Breast epithelium (tissue), 3 donors: ENCODE measurements at regions not wholly inside any gene's neighbourhood (a gene's known extent, or its start where the extent isn't known, plus 50 kb on each side); places are given as distances from the start of the nearest gene placed in this dataset.

Experiments
- CTCF ChIP-seq, 3 donors: fragments of 450-650 bp; IDR thresholded peaks; one replicate each; pipeline ENCODE4 v1.5.1; 2016 to 2017; ENCODE audit warnings: antibody characterized with exemption in 3 of 3, mild to moderate bottlenecking in 3 of 3, moderate library complexity in 3 of 3
- POLR2AphosphoS5 ChIP-seq, 3 donors: sonication (generic); formaldehyde crosslinking; IDR thresholded peaks; one replicate each; pipeline ENCODE4 v1.6.1; 2017; ENCODE audit warnings: antibody characterized with exemption in 3 of 3

GRCh38 chr3:71989165-71989564 lies 204.2 kb upstream of the PROK2 start:
- TF ChIP-seq CTCF (IDR thresholded peaks at IDR 0.05) (no peak), POLR2AphosphoS5 (IDR thresholded peaks at IDR 0.05) (no peak)
